ENCODE measurements at regions not wholly inside any gene's neighbourhood (a gene's known extent, or its start where the extent isn't known, plus 50 kb on each side); places are given as distances from the start of the nearest gene placed in this dataset.
"Not testable (repeated sequence)": the region's sequence is repeated elsewhere in the genome, so short reads cannot be mapped to it uniquely, and the experiment has no call there.

DNA sequence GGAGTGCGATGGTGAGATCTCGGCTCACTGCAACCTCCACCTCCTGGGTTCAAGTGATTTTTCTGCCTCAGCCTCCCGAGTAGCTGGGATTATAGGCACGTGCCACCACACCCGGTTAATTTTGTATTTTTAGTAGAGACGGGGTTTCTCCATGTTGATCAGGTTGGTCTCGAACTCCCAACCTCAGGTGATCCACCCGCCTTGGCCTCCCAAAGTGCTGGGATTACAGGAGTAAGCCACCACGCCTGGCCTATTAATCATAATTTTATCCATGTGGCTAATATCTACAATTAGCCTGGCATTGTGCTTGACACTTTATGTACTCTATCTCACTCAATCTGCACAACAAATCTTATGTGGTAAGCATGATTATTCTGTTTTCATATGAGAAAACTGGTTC is 75.2 kb upstream of the PICALM start:
- H3K4me3 ChIP-seq (ENCODE audit: low read depth in 2 of 2, low read length in 2 of 2); DNase-seq (ENCODE audit: low read depth, low spot score); ATAC-seq; CTCF ChIA-PET; BruUV-seq (replicated peaks); POLR2A ChIA-PET; intact Hi-C loops (cut with micrococcal nuclease; ENCODE audit: unreplicated experiment); in situ Hi-C loops (cut with HindIII; ENCODE audit: low pct_unique_long_range_greater_than_20kb, low sequenced_read_pairs); H3K27me3 ChIP-seq (ENCODE audit: control insufficient read depth, insufficient read depth, low read length); H3K4me1 ChIP-seq (ENCODE audit: control insufficient read depth, insufficient read depth, low read length); H3K27ac ChIP-seq (ENCODE audit: low read length); H3K36me3 ChIP-seq (ENCODE audit: control insufficient read depth, insufficient read depth, low read length); H3K9me3 ChIP-seq (ENCODE audit: control insufficient read depth, insufficient read depth, low read depth, low read length): not testable (repeated sequence)

DNA sequence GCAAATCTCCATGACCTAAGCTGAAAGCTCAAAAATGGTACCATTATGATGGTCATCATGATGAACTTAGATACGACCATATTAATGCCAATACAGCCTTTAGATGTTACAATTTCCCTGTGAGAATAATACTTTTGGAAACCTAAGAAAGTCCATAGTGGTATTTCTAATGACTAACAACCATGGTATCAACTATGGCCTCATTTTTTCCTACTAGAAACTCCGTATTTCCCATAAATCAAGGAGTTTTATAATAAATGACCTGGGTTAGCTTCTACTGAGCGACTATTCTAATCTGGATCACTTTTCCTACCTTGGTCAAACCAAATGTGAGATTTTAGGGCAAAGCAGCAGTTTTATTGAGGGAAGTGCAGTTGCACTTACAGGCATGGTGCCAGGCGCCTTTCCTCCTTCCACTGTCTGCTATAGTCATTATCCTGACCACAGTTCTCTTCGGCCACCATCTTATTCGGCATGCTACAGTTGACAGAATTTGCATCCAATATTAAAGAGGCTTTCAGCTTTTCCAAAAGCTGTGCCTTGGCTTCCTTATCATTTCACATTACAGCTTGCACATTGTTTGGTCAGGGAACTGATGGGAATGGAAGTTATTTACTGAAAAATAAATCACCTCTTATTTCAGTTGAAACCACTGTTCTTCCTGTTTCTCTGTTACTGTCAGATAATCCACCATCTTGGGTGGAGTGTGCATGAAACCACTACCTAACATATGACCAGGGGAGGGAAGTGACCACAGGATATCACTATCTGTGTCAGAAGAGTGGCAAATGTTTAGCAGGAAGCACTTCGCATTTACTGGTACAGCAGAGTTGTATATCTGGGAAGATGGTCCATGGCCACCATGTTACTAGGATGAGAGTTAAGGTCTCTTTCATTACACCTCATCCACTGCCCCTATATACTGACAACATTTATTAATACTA is 74.5 kb upstream of the PICALM start:
- Histone ChIP-seq H3K27ac (ENCODE audit: low read length) (no peak overlapping the region), H3K4me1 (ENCODE audit: control insufficient read depth, insufficient read depth, low read length) (no peaks in the 10 kb centered on the region), H3K36me3 (ENCODE audit: control insufficient read depth, insufficient read depth, low read length) (no peaks in the 10 kb centered on the region), H3K27me3 (ENCODE audit: control insufficient read depth, insufficient read depth, low read length) (no peaks in the 10 kb centered on the region), H3K9me3 (ENCODE audit: control insufficient read depth, insufficient read depth, low read depth, low read length) (no peaks in the 10 kb centered on the region), H3K4me3 (ENCODE audit: low read depth in 2 of 2, low read length in 2 of 2) (no peak overlapping the region)
- TF ChIP-seq TCF7L2 (IDR thresholded peaks at IDR 0.05; ENCODE audit: low read depth, low read length) (no peak), SIN3A (IDR thresholded peaks at IDR 0.05; ENCODE audit: borderline replicate concordance, insufficient read depth, low read depth, low read length) (no peak), POLR2AphosphoS5 (IDR thresholded peaks at IDR 0.05; ENCODE audit: low read depth, low read length) (no peak)
- TF ChIP-seq, protein P1, sequence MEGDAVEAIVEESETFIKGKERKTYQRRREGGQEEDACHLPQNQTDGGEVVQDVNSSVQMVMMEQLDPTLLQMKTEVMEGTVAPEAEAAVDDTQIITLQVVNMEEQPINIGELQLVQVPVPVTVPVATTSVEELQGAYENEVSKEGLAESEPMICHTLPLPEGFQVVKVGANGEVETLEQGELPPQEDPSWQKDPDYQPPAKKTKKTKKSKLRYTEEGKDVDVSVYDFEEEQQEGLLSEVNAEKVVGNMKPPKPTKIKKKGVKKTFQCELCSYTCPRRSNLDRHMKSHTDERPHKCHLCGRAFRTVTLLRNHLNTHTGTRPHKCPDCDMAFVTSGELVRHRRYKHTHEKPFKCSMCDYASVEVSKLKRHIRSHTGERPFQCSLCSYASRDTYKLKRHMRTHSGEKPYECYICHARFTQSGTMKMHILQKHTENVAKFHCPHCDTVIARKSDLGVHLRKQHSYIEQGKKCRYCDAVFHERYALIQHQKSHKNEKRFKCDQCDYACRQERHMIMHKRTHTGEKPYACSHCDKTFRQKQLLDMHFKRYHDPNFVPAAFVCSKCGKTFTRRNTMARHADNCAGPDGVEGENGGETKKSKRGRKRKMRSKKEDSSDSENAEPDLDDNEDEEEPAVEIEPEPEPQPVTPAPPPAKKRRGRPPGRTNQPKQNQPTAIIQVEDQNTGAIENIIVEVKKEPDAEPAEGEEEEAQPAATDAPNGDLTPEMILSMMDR (IDR thresholded peaks at IDR 0.05): no peak
- TF ChIP-seq, protein P2, sequence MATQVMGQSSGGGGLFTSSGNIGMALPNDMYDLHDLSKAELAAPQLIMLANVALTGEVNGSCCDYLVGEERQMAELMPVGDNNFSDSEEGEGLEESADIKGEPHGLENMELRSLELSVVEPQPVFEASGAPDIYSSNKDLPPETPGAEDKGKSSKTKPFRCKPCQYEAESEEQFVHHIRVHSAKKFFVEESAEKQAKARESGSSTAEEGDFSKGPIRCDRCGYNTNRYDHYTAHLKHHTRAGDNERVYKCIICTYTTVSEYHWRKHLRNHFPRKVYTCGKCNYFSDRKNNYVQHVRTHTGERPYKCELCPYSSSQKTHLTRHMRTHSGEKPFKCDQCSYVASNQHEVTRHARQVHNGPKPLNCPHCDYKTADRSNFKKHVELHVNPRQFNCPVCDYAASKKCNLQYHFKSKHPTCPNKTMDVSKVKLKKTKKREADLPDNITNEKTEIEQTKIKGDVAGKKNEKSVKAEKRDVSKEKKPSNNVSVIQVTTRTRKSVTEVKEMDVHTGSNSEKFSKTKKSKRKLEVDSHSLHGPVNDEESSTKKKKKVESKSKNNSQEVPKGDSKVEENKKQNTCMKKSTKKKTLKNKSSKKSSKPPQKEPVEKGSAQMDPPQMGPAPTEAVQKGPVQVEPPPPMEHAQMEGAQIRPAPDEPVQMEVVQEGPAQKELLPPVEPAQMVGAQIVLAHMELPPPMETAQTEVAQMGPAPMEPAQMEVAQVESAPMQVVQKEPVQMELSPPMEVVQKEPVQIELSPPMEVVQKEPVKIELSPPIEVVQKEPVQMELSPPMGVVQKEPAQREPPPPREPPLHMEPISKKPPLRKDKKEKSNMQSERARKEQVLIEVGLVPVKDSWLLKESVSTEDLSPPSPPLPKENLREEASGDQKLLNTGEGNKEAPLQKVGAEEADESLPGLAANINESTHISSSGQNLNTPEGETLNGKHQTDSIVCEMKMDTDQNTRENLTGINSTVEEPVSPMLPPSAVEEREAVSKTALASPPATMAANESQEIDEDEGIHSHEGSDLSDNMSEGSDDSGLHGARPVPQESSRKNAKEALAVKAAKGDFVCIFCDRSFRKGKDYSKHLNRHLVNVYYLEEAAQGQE (IDR thresholded peaks at IDR 0.05; ENCODE audit: insufficient read depth in 1 of 2, low read depth in 2 of 2, low read length in 1 of 2): no peak
- intact Hi-C loops (cut with micrococcal nuclease; ENCODE audit: unreplicated experiment): no loop called here
- in situ Hi-C loops (cut with HindIII; ENCODE audit: low pct_unique_long_range_greater_than_20kb, low sequenced_read_pairs): no loop called here
- CTCF ChIA-PET: no interaction called here
- DNase-seq (ENCODE audit: low read depth, low spot score) (no peak), ATAC-seq (no peak)
- BruUV-seq (replicated peaks): no TSS peak
- POLR2A ChIA-PET: no interaction called here

DNA sequence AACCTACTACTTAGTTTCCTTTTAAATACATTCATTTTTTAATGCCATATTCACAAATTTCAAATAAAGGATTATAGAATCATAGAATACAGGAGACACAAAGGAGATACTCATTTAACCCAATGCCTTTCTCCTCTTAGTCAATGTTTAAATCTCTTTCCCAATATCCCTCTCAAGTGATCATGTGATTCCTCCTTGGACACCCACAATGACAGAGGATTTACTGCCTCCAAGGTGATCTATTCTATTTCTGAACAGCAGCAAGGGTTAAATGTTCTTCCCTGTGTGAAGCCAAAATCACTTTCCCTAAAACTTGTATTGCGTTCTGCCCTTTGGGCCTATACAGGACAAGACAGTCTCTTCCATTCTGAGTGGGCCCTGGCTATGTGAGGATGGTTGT is 73.3 kb upstream of the PICALM start:
- ChIA-PET POLR2A (no interaction called here), CTCF (no interaction called here)
- no peak for TF ChIP-seq SIN3A (IDR thresholded peaks at IDR 0.05; ENCODE audit: borderline replicate concordance, insufficient read depth, low read depth, low read length)
- TF ChIP-seq, protein P1 (IDR thresholded peaks at IDR 0.05): no peak
- no peak for TF ChIP-seq POLR2AphosphoS5 (IDR thresholded peaks at IDR 0.05; ENCODE audit: low read depth, low read length)
- TF ChIP-seq, protein P2 (IDR thresholded peaks at IDR 0.05; ENCODE audit: insufficient read depth in 1 of 2, low read depth in 2 of 2, low read length in 1 of 2): no peak
- TF ChIP-seq TCF7L2 (IDR thresholded peaks at IDR 0.05; ENCODE audit: low read depth, low read length): no peak
- DNase-seq (ENCODE audit: low read depth, low spot score) (no peak), ATAC-seq (no peak)
- no peaks in the 10 kb centered on the region for H3K4me1 ChIP-seq (ENCODE audit: control insufficient read depth, insufficient read depth, low read length)
- H3K9me3 ChIP-seq (ENCODE audit: control insufficient read depth, insufficient read depth, low read depth, low read length): no peaks in the 10 kb centered on the region
- BruUV-seq (replicated peaks): no TSS peak
- in situ Hi-C loops (cut with HindIII; ENCODE audit: low pct_unique_long_range_greater_than_20kb, low sequenced_read_pairs) (no loop called here), intact Hi-C loops (cut with micrococcal nuclease; ENCODE audit: unreplicated experiment) (no loop called here)
- no peaks in the 10 kb centered on the region for H3K27me3 ChIP-seq (ENCODE audit: control insufficient read depth, insufficient read depth, low read length)
- no peak overlapping the region for H3K27ac ChIP-seq (ENCODE audit: low read length)
- no peak overlapping the region for H3K4me3 ChIP-seq (ENCODE audit: low read depth in 2 of 2, low read length in 2 of 2)
- H3K36me3 ChIP-seq (ENCODE audit: control insufficient read depth, insufficient read depth, low read length): no peaks in the 10 kb centered on the region

All from Panc1 (cell line).